H9 (cell line): ENCODE measurements at regions not wholly inside any gene's neighbourhood (a gene's known extent, or its start where the extent isn't known, plus 50 kb on each side); places are given as distances from the start of the nearest gene placed in this dataset.
"Not testable (repeated sequence)": the region's sequence is repeated elsewhere in the genome, so short reads cannot be mapped to it uniquely, and the experiment has no call there.

Source experiments
- DNase-seq: peaks from one replicate; pipeline ENCODE4 v3.0.0-alpha.2; 2017
- H2AFZ ChIP-seq: one replicate; pipeline ENCODE4 v1.6.1; 2013; ENCODE audit warnings: mild to moderate bottlenecking, low read length, control low read depth, moderate library complexity
- H2AK5ac ChIP-seq: 2 replicates; pipeline ENCODE4 v1.6.1; 2013; ENCODE audit warnings: low read length, control low read depth, mixed read lengths; ENCODE audit not compliant: insufficient read length
- H2BK120ac ChIP-seq: one replicate; pipeline ENCODE4 v1.6.1; 2013; ENCODE audit warnings: low read depth, mild to moderate bottlenecking, low read length, control low read depth, inconsistent platforms; ENCODE audit not compliant: poor library complexity, severe bottlenecking
- H2BK12ac ChIP-seq: 2 replicates; pipeline ENCODE4 v1.6.1; 2013; ENCODE audit warnings: low read length, control low read depth, mixed read lengths, low read depth; ENCODE audit not compliant: insufficient read length
- H2BK15ac ChIP-seq: 2 replicates; pipeline ENCODE4 v1.6.1; 2013; ENCODE audit warnings: low read depth, low read length, control low read depth
- H2BK20ac ChIP-seq: one replicate; pipeline ENCODE4 v1.6.1; 2013; ENCODE audit warnings: low read depth, mild to moderate bottlenecking, low read length, control low read depth, inconsistent platforms; ENCODE audit not compliant: poor library complexity, severe bottlenecking
- H2BK5ac ChIP-seq: 2 replicates; pipeline ENCODE4 v1.6.1; 2013; ENCODE audit warnings: low read length, control low read depth, mixed read lengths; ENCODE audit not compliant: insufficient read length
- H3K14ac ChIP-seq: 2 replicates; pipeline ENCODE4 v1.6.1; 2013; ENCODE audit warnings: low read length, control low read depth; ENCODE audit not compliant: insufficient read depth
- H3K18ac ChIP-seq: 2 replicates; pipeline ENCODE4 v1.6.1; 2013; ENCODE audit warnings: low read depth, mild to moderate bottlenecking, mixed read lengths, low read length, control low read depth; ENCODE audit not compliant: insufficient read length
- H3K23ac ChIP-seq: 2 replicates; pipeline ENCODE4 v1.6.1; 2013; ENCODE audit warnings: low read length, control low read depth, mixed read lengths, low read depth; ENCODE audit not compliant: insufficient read length
- H3K23me2 ChIP-seq: 2 replicates; pipeline ENCODE4 v1.6.1; 2013; ENCODE audit warnings: low read depth, mild to moderate bottlenecking, mixed read lengths, low read length, control low read depth; ENCODE audit not compliant: insufficient read length, poor library complexity, severe bottlenecking
- H3K27ac ChIP-seq: 2 replicates; pipeline ENCODE4 v1.5.1; 2013; ENCODE audit warnings: low read length, control low read depth, mixed read lengths, low read depth; ENCODE audit not compliant: insufficient read length
- H3K27me3 ChIP-seq: 2 replicates; pipeline ENCODE4 v1.6.1; 2013; ENCODE audit warnings: low read length, control low read depth, inconsistent platforms; ENCODE audit not compliant: insufficient read depth
- H3K4ac ChIP-seq: 2 replicates; pipeline ENCODE4 v1.6.1; 2013; ENCODE audit warnings: low read depth, mild to moderate bottlenecking, control low read depth, inconsistent platforms, low read length, moderate library complexity
- H3K4me1 ChIP-seq: 2 replicates; pipeline ENCODE4 v1.6.1; 2013; ENCODE audit warnings: low read length, control low read depth, inconsistent platforms; ENCODE audit not compliant: insufficient read depth
- H3K4me2 ChIP-seq: 2 replicates; pipeline ENCODE4 v1.6.1; 2013; ENCODE audit warnings: low read length, control low read depth, mixed read lengths; ENCODE audit not compliant: insufficient read length, insufficient read depth
- H3K56ac ChIP-seq: 2 replicates; pipeline ENCODE4 v1.6.1; 2013; ENCODE audit warnings: low read depth, mild to moderate bottlenecking, mixed read lengths, low read length, control low read depth; ENCODE audit not compliant: insufficient read length
- H3K79me1 ChIP-seq: 2 replicates; pipeline ENCODE4 v1.6.1; 2013; ENCODE audit warnings: low read depth, mild to moderate bottlenecking, moderate library complexity, low read length, control low read depth, inconsistent platforms; ENCODE audit not compliant: insufficient read depth, poor library complexity, severe bottlenecking
- H3K79me2 ChIP-seq: 2 replicates; pipeline ENCODE4 v1.6.1; 2013; ENCODE audit warnings: low read length, control low read depth, inconsistent platforms; ENCODE audit not compliant: insufficient read depth
- H3K9ac ChIP-seq: 2 replicates; pipeline ENCODE4 v1.6.1; 2013; ENCODE audit warnings: low read length, control low read depth, mixed read lengths; ENCODE audit not compliant: insufficient read length; ENCODE audit errors: extremely low read depth
- H3K9me3 ChIP-seq: one replicate; pipeline ENCODE4 v1.6.1; 2013; ENCODE audit warnings: low read depth, low read length, inconsistent platforms; ENCODE audit not compliant: control insufficient read depth
- H3T11ph ChIP-seq: one replicate; pipeline ENCODE4 v1.6.1; 2013; ENCODE audit warnings: mild to moderate bottlenecking, low read length, control low read depth, inconsistent platforms
- H4K20me1 ChIP-seq: one replicate; pipeline ENCODE4 v1.6.1; 2013; ENCODE audit not compliant: control insufficient read depth, insufficient read length, insufficient read depth
- H4K5ac ChIP-seq: 2 replicates; pipeline ENCODE4 v1.6.1; 2013; ENCODE audit warnings: low read depth, mild to moderate bottlenecking, mixed read lengths, low read length, control low read depth; ENCODE audit not compliant: insufficient read length
- H4K8ac ChIP-seq: replicated peaks from 2 replicates; pipeline ENCODE4 v1.6.1; 2013; ENCODE audit warnings: low read length, control low read depth, mixed read lengths, low read depth; ENCODE audit not compliant: insufficient read length
- H4K91ac ChIP-seq: 2 replicates; pipeline ENCODE4 v1.6.1; 2013; ENCODE audit warnings: low read depth, mild to moderate bottlenecking, moderate library complexity, mixed read lengths, low read length, control low read depth; ENCODE audit not compliant: insufficient read length
- H3K27ac Mint-ChIP-seq, 3 experiments: 2 replicates in 2 of 3; 3 replicates in 1 of 3; pipeline ENCODE4 v1.8.0; 2020 to 2021; ENCODE audit warnings: mixed read lengths in 3 of 3, mild to moderate bottlenecking in 1 of 3, moderate library complexity in 1 of 3
- H3K27me3 Mint-ChIP-seq: 2 replicates; pipeline ENCODE4 v1.8.0; 2021; ENCODE audit warnings: low read depth, mild to moderate bottlenecking, moderate library complexity, mixed read lengths
- H3K36me3 Mint-ChIP-seq, 3 experiments: 2 replicates in 2 of 3; 3 replicates in 1 of 3; pipeline ENCODE4 v1.8.0; 2020 to 2021; ENCODE audit warnings: low read depth in 3 of 3, mixed read lengths in 3 of 3; ENCODE audit not compliant: insufficient read depth in 1 of 3
- H3K4me1 Mint-ChIP-seq, 2 experiments: 2 replicates each; pipeline ENCODE4 v1.8.0; 2020; ENCODE audit warnings: mixed read lengths in 2 of 2
- H3K4me3 Mint-ChIP-seq, 2 experiments: 2 replicates in 1 of 2; 3 replicates in 1 of 2; pipeline ENCODE4 v1.8.0; 2020 to 2021; ENCODE audit warnings: mild to moderate bottlenecking in 2 of 2, mixed read lengths in 2 of 2, moderate library complexity in 1 of 2
- H3K9me3 Mint-ChIP-seq, 2 experiments: 2 replicates in 1 of 2; 3 replicates in 1 of 2; pipeline ENCODE4 v1.8.0; 2020; ENCODE audit warnings: mild to moderate bottlenecking in 2 of 2, mixed read lengths in 2 of 2, moderate library complexity in 1 of 2
- WGBS: extraction: QIAGEN DNeasy Blood & Tissue Kit; methylation state at CpG from one replicate; pipeline ENCODE4 v1.1.7; 2013; ENCODE audit warnings: missing lambda C conversion rate, low lambda C conversion rate, mixed read lengths; ENCODE audit not compliant: insufficient read length; ENCODE audit errors: extremely low coverage; 5-methylcytosine and 5-hydroxymethylcytosine counted together

DNA sequence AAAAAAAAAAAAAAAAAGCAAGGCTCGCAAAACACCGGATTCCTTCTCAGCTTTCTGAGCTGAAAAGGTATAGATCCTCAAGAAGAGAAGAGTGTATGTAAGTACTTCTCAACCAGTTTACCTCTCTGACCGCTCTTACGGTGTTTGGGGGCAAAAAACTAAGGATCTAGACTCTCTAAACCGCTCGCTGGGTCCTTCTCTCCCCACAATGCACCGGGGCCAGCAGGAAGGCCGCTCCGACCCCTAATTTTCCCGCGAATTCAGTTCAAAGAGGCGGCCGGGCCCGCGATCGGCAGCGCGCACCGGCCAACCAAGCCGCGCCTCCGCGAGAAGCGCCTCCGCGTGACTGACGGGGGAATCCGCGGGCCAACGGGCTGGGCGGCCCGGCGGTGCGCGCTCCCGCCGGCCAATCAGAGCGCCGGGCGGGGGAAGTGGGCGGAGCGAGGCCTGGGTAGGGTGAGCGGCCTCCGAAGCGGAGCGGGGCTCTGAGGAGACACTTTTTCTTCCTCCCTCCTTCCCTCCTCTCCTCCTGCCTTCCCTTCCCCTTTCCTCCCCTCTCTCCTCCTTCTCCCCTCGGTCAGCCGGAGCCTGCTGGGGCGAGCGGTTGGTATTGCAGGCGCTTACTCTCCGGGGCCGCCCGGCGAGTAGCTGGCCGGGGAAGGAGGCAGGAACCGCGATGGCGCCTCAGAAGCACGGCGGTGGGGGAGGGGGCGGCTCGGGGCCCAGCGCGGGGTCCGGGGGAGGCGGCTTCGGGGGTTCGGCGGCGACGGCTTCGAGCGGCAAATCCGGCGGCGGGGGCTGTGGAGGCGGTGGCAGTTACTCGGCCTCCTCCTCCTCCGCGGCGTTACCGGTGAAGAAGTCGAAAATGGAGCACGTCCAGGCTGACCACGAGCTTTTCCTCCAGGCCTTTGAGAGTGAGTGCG is 93.0 kb downstream of the CRLF3 start:
- peak overlapping the region; percentile 99 for H3K18ac ChIP-seq
- H2BK120ac ChIP-seq, H2BK20ac ChIP-seq, H3K27me3 Mint-ChIP-seq, H3K79me1 ChIP-seq, H3K23ac ChIP-seq, H3K4ac ChIP-seq, H3K9me3 Mint-ChIP-seq, H4K8ac ChIP-seq, H2BK15ac ChIP-seq, H3K27me3 ChIP-seq, H4K91ac ChIP-seq, H2BK5ac ChIP-seq, H4K20me1 ChIP-seq, H4K5ac ChIP-seq, H3T11ph ChIP-seq, H3K9me3 ChIP-seq, H3K23me2 ChIP-seq, H2AFZ ChIP-seq, H3K4me1 ChIP-seq, H2AK5ac ChIP-seq, H2BK12ac ChIP-seq: not testable (repeated sequence)
- peak overlapping the region; percentile 99 to 100 (median 99) for H3K27ac Mint-ChIP-seq
- peak overlapping the region; percentile 27 for H3K56ac ChIP-seq
- peak overlapping the region; percentile 97 to 98 for H3K4me3 Mint-ChIP-seq
- H3K36me3 Mint-ChIP-seq, result peaks cover 8 to 31% (median 22%) of the 10 kb centered on the region in 3 experiments
- no CpG with 5 or more reads among the region's 87 CpGs for WGBS
- peak; percentile 88 for DNase-seq
- H3K27ac ChIP-seq, result peak overlapping the region; percentile 50
- peaks cover 12% of the 10 kb centered on the region; the same call in 1 of the 2 replicates for H3K79me2 ChIP-seq
- H3K14ac ChIP-seq, result peak overlapping the region; percentile 95
- peaks cover 19 to 35% of the 10 kb centered on the region in 2 experiments for H3K4me1 Mint-ChIP-seq
- peak overlapping the region; percentile 99 for H3K9ac ChIP-seq
- peak overlapping the region; percentile 51 for H3K4me2 ChIP-seq

DNA sequence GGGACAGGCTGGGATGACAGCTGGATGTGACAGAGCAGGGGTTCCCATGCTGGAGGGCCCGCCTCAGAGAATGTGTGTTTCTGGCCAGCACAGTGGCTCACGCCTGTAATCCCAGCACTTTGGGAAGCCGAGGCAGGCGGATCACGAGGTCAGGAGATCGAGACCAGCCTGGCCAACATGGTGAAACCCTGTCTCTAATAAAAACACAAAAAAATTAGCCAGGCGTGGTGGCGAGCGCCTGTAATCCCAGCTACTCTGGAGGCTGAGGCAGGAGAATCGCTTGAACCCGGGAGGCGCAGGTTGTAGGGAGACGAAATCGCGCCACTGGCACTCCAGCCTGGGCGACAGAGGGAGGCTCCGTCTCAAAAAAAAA is 93.7 kb downstream of the CRLF3 start:
- not testable (repeated sequence) for H2BK120ac ChIP-seq, H3K9me3 Mint-ChIP-seq, H3K4me1 ChIP-seq, H3K9ac ChIP-seq, H4K20me1 ChIP-seq, H3K14ac ChIP-seq, H3K27me3 Mint-ChIP-seq, H2BK20ac ChIP-seq, H2AFZ ChIP-seq, H4K8ac ChIP-seq, H3K79me1 ChIP-seq, H2BK5ac ChIP-seq, H4K91ac ChIP-seq, H2AK5ac ChIP-seq, H3T11ph ChIP-seq, H3K23ac ChIP-seq, H3K9me3 ChIP-seq, H3K18ac ChIP-seq, H3K27me3 ChIP-seq, H2BK12ac ChIP-seq, H2BK15ac ChIP-seq, DNase-seq, H3K4ac ChIP-seq, H4K5ac ChIP-seq, H3K56ac ChIP-seq, H3K23me2 ChIP-seq
- H3K4me1 Mint-ChIP-seq, result peaks cover 19 to 34% of the 10 kb centered on the region in 2 experiments
- peak overlapping the region; percentile 50 for H3K27ac ChIP-seq
- WGBS, result no CpG with 5 or more reads among the region's 17 CpGs
- peak overlapping the region; percentile 51 for H3K4me2 ChIP-seq
- peak overlapping the region; percentile 49 to 91 (median 89); a peak in 5 of 7 replicates for H3K27ac Mint-ChIP-seq
- peaks cover 15% of the 10 kb centered on the region; the same call in 1 of the 2 replicates for H3K79me2 ChIP-seq
- peak overlapping the region; percentile 97 to 98 for H3K4me3 Mint-ChIP-seq
- H3K36me3 Mint-ChIP-seq, result peaks cover 7 to 26% (median 21%) of the 10 kb centered on the region in 3 experiments
